GM19372 (cell line): ENCODE measurements at regions not wholly inside any gene's neighbourhood (a gene's known extent, or its start where the extent isn't known, plus 50 kb on each side); places are given as distances from the start of the nearest gene placed in this dataset.
A peak's percentile ranks its signal among the peaks of the same experiment; 100 is the strongest.

Experiments used
- ATAC-seq: cut with Tn5 transposase; IDR thresholded peaks from one replicate; pipeline ENCODE4 v1.9.1; 2021; ENCODE audit warnings: mild to moderate bottlenecking, low read depth, moderate library complexity; ENCODE audit not compliant: unreplicated experiment

- no peak for ATAC-seq
Measured at GRCh38 chr4:155523358-155523757, 143.3 kb upstream of the GUCY1A1 start.

GRCh38 chr4:155522201-155522600 lies 144.4 kb upstream of the GUCY1A1 start:
- ATAC-seq, result no peak

GRCh38 chr4:155521382-155521781 lies 144.6 kb upstream of the MAP9 start:
- ATAC-seq, result no peak

- no peak for ATAC-seq
Measured at GRCh38 chr4:155515444-155516075, 138.8 kb upstream of the MAP9 start.

- no peak for ATAC-seq
Measured at GRCh38 chr4:155514628-155515027, 137.9 kb upstream of the MAP9 start.

- ATAC-seq, result no peak
Measured at GRCh38 chr4:155512817-155513216, 136.1 kb upstream of the MAP9 start.

GRCh38 chr4:155512046-155512445 lies 135.3 kb upstream of the MAP9 start:
- ATAC-seq, result no peak

GRCh38 chr4:155510771-155511170 lies 134.0 kb upstream of the MAP9 start:
- ATAC-seq, result no peak

- ATAC-seq, result no peak
Measured at GRCh38 chr4:155509555-155509954, 132.8 kb upstream of the MAP9 start.

GRCh38 chr4:155506745-155507144 lies 130.0 kb upstream of the MAP9 start:
- ATAC-seq, result no peak

GRCh38 chr4:155505321-155505720 lies 128.6 kb upstream of the MAP9 start:
- ATAC-seq, result no peak

GRCh38 chr4:155497306-155497705 lies 120.5 kb upstream of the MAP9 start:
- no peak for ATAC-seq

- no peak for ATAC-seq
Measured at GRCh38 chr4:155496294-155496626, 119.5 kb upstream of the MAP9 start.

- ATAC-seq, result no peak
Measured at GRCh38 chr4:155495572-155496293, 119.0 kb upstream of the MAP9 start.

- no peak for ATAC-seq
Measured at GRCh38 chr4:155494037-155494718, 117.4 kb upstream of the MAP9 start.

GRCh38 chr4:155491336-155492120 lies 114.8 kb upstream of the MAP9 start:
- peak; percentile 69 for ATAC-seq

- no peak for ATAC-seq
Measured at GRCh38 chr4:155489271-155489670, 112.5 kb upstream of the MAP9 start.

GRCh38 chr4:155488691-155489090 lies 111.9 kb upstream of the MAP9 start:
- ATAC-seq, result no peak

- ATAC-seq, result no peak
Measured at GRCh38 chr4:155487210-155487609, 110.4 kb upstream of the MAP9 start.

GRCh38 chr4:155481150-155481549 lies 104.4 kb upstream of the MAP9 start:
- no peak for ATAC-seq

- no peak for ATAC-seq
Measured at GRCh38 chr4:155479835-155480234, 103.1 kb upstream of the MAP9 start.
